ENCODE measurements at regions not wholly inside any gene's neighbourhood (a gene's known extent, or its start where the extent isn't known, plus 50 kb on each side); places are given as distances from the start of the nearest gene placed in this dataset.

DNA sequence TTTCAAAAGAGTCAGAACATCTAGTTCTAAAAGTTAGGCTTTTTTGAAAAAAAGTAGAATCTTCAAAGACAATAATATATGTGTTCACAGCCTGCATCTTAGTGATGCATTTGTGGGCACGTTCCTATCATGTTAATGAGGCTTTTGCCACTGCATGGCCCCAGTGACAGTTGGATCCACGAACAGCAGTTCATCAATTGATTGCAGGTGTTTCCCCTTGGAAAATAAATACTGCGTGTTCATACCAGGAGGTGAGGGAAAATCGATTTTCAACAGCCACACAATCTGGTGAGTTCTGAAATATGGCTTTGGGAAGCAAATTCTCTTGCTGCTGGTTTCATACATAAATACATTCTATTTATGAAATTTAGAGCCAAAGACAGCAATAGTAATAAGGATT lies 343.8 kb upstream of the SLC10A2 start:
- TF ChIP-seq, protein P1, sequence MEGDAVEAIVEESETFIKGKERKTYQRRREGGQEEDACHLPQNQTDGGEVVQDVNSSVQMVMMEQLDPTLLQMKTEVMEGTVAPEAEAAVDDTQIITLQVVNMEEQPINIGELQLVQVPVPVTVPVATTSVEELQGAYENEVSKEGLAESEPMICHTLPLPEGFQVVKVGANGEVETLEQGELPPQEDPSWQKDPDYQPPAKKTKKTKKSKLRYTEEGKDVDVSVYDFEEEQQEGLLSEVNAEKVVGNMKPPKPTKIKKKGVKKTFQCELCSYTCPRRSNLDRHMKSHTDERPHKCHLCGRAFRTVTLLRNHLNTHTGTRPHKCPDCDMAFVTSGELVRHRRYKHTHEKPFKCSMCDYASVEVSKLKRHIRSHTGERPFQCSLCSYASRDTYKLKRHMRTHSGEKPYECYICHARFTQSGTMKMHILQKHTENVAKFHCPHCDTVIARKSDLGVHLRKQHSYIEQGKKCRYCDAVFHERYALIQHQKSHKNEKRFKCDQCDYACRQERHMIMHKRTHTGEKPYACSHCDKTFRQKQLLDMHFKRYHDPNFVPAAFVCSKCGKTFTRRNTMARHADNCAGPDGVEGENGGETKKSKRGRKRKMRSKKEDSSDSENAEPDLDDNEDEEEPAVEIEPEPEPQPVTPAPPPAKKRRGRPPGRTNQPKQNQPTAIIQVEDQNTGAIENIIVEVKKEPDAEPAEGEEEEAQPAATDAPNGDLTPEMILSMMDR (IDR thresholded peaks at IDR 0.05; ENCODE audit: low read depth, low read length, poor library complexity, severe bottlenecking) = no peak
- no peak for TF ChIP-seq EZH2phosphoT487 (IDR thresholded peaks at IDR 0.05; ENCODE audit: borderline replicate concordance, low read length)
